KMS-11 (cell line): ENCODE measurements at regions not wholly inside any gene's neighbourhood (a gene's known extent, or its start where the extent isn't known, plus 50 kb on each side); places are given as distances from the start of the nearest gene placed in this dataset.

Source experiments
- H2AFZ ChIP-seq: fragments of 200-600 bp; sonication (generic); 2 replicates; pipeline ENCODE4 v1.6.1; 2016; ENCODE audit warnings: antibody characterized with exemption, mixed run types, low read depth
- H3K27ac ChIP-seq: fragments of 200-600 bp; sonication (generic); 2 replicates; pipeline ENCODE4 v1.6.1; 2016; ENCODE audit warnings: mild to moderate bottlenecking, mixed run types
- H3K27me3 ChIP-seq: fragments of 200-600 bp; sonication (generic); 2 replicates; pipeline ENCODE4 v1.6.1; 2017; ENCODE audit warnings: mild to moderate bottlenecking, low read depth, mixed run types, moderate library complexity; ENCODE audit not compliant: insufficient read depth
- H3K36me3 ChIP-seq: fragments of 200-600 bp; sonication (generic); 2 replicates; pipeline ENCODE4 v1.6.1; 2017; ENCODE audit warnings: mild to moderate bottlenecking, mixed run types; ENCODE audit not compliant: insufficient read depth
- H3K4me1 ChIP-seq: fragments of 200-600 bp; sonication (generic); 2 replicates; pipeline ENCODE4 v1.6.1; 2016; ENCODE audit warnings: mild to moderate bottlenecking, low read depth, mixed run types; ENCODE audit not compliant: poor library complexity, severe bottlenecking
- H3K4me2 ChIP-seq: fragments of 200-600 bp; sonication (generic); 2 replicates; pipeline ENCODE4 v1.7.0; 2016; ENCODE audit warnings: mild to moderate bottlenecking, mixed run types
- H3K4me3 ChIP-seq: fragments of 200-600 bp; sonication (generic); IDR thresholded peaks from 2 replicates; pipeline ENCODE4 v1.6.1; 2017; ENCODE audit warnings: low read depth, low read length, mixed read lengths; ENCODE audit not compliant: insufficient read depth
- H3K79me2 ChIP-seq: fragments of 200-600 bp; sonication (generic); 2 replicates; pipeline ENCODE4 v1.6.1; 2016; ENCODE audit warnings: low read depth, mixed run types; ENCODE audit not compliant: insufficient read depth
- H3K9ac ChIP-seq: fragments of 200-600 bp; sonication (generic); 2 replicates; pipeline ENCODE4 v1.6.1; 2016; ENCODE audit warnings: mild to moderate bottlenecking, mixed run types
- H4K20me1 ChIP-seq: fragments of 200-600 bp; sonication (generic); 2 replicates; pipeline ENCODE4 v1.6.1; 2016; ENCODE audit warnings: mild to moderate bottlenecking, mixed run types; ENCODE audit not compliant: insufficient read depth
- CTCF ChIP-seq: fragments of 200-600 bp; sonication (generic); conservative IDR thresholded peaks from 2 replicates; pipeline ENCODE4 v1.6.1; 2017; ENCODE audit warnings: low read depth, mild to moderate bottlenecking, antibody characterized with exemption, low read length, moderate library complexity, mixed read lengths

- no peaks in the 10 kb centered on the region for H3K36me3 ChIP-seq
- H3K27me3 ChIP-seq = no peaks in the 10 kb centered on the region
- no peak overlapping the region for H3K9ac ChIP-seq
- no peak for TF ChIP-seq CTCF
- no peaks in the 10 kb centered on the region for H3K79me2 ChIP-seq
- no peaks in the 10 kb centered on the region for H3K4me1 ChIP-seq
- no peak overlapping the region for H3K4me2 ChIP-seq
- no peak overlapping the region for H3K4me3 ChIP-seq
- H4K20me1 ChIP-seq = no peaks in the 10 kb centered on the region
- H2AFZ ChIP-seq = no peak overlapping the region
- H3K27ac ChIP-seq = no peak overlapping the region
Measured at GRCh38 chr1:55896210-55896609, 681.0 kb upstream of the USP24 start.

GRCh38 chr1:55894521-55894920, 679.4 kb upstream of the USP24 start:
- no peak overlapping the region for H2AFZ ChIP-seq
- H3K4me3 ChIP-seq = no peak overlapping the region
- H3K9ac ChIP-seq = no peak overlapping the region
- H3K79me2 ChIP-seq = no peaks in the 10 kb centered on the region
- TF ChIP-seq CTCF = no peak
- no peaks in the 10 kb centered on the region for H3K4me1 ChIP-seq
- H3K27me3 ChIP-seq = no peaks in the 10 kb centered on the region
- no peaks in the 10 kb centered on the region for H3K36me3 ChIP-seq
- H3K4me2 ChIP-seq = no peak overlapping the region
- no peak overlapping the region for H3K27ac ChIP-seq
- H4K20me1 ChIP-seq = no peaks in the 10 kb centered on the region

- no peaks in the 10 kb centered on the region for H3K4me1 ChIP-seq
Measured at GRCh38 chr1:55893155-55893554, 678.0 kb upstream of the USP24 start.

GRCh38 chr1:55888685-55889317, 673.6 kb upstream of the USP24 start:
- Histone ChIP-seq H2AFZ (no peak overlapping the region), H3K4me2 (no peak overlapping the region), H3K36me3 (no peaks in the 10 kb centered on the region), H3K4me3 (no peak overlapping the region), H4K20me1 (no peaks in the 10 kb centered on the region), H3K9ac (no peak overlapping the region), H3K27me3 (no peaks in the 10 kb centered on the region), H3K4me1 (no peaks in the 10 kb centered on the region), H3K79me2 (no peaks in the 10 kb centered on the region), H3K27ac (no peak overlapping the region)
- no peak for TF ChIP-seq CTCF

More at GRCh38 chr1:55893155-55893554, 678.0 kb upstream of the USP24 start:
- no peak overlapping the region for H2AFZ ChIP-seq
- H3K4me3 ChIP-seq = no peak overlapping the region
- H3K79me2 ChIP-seq = no peaks in the 10 kb centered on the region
- no peaks in the 10 kb centered on the region for H3K36me3 ChIP-seq
- no peak overlapping the region for H3K9ac ChIP-seq
- no peak overlapping the region for H3K4me2 ChIP-seq
- TF ChIP-seq CTCF = peak; percentile 49
- no peaks in the 10 kb centered on the region for H3K27me3 ChIP-seq
- H4K20me1 ChIP-seq = no peaks in the 10 kb centered on the region
- no peak overlapping the region for H3K27ac ChIP-seq
